Muscle of leg (tissue), 3 donors: ENCODE measurements at regions not wholly inside any gene's neighbourhood (a gene's known extent, or its start where the extent isn't known, plus 50 kb on each side); places are given as distances from the start of the nearest gene placed in this dataset.
A peak's percentile ranks its signal among the peaks of the same experiment; 100 is the strongest.

Experiments
- DNase-seq: peaks from one replicate; pipeline ENCODE4 v3.0.0; 2013
- H3K27ac ChIP-seq: one replicate; pipeline ENCODE4 v1.5.1; 2013; ENCODE audit warnings: mild to moderate bottlenecking, low read length, control low read depth
- H3K27me3 ChIP-seq: one replicate; pipeline ENCODE4 v1.6.1; 2013; ENCODE audit warnings: low read length; ENCODE audit not compliant: control insufficient read depth, insufficient read depth
- H3K36me3 ChIP-seq: one replicate; pipeline ENCODE4 v1.6.1; 2013; ENCODE audit warnings: low read length; ENCODE audit not compliant: control insufficient read depth, insufficient read depth
- H3K4me1 ChIP-seq: one replicate; pipeline ENCODE4 v1.6.1; 2013; ENCODE audit warnings: low read length; ENCODE audit not compliant: control insufficient read depth, insufficient read depth
- H3K4me3 ChIP-seq: one replicate; pipeline ENCODE4 v1.5.1; 2013; ENCODE audit warnings: low read length, control low read depth
- H3K9me3 ChIP-seq: replicated peaks from 2 replicates; pipeline ENCODE4 v1.6.1; 2013; ENCODE audit warnings: low read depth, low read length; ENCODE audit not compliant: control insufficient read depth
- WGBS: methylation state at CpG from one replicate; pipeline ENCODE4 v1.1.5; 2013; ENCODE audit warnings: missing lambda C conversion rate; ENCODE audit not compliant: insufficient coverage; 5-methylcytosine and 5-hydroxymethylcytosine counted together

GRCh38 chr11:127679816-127680545, 679.4 kb upstream of the KIRREL3 start:
- H3K27me3 ChIP-seq: no peaks in the 10 kb centered on the region
- 80% methylated on average over 1 of the region's 8 CpGs for WGBS
- no peak for DNase-seq
- H3K4me1 ChIP-seq: peaks cover 2% of the 10 kb centered on the region
- H3K36me3 ChIP-seq: no peaks in the 10 kb centered on the region
- no peaks in the 10 kb centered on the region for H3K9me3 ChIP-seq
- H3K4me3 ChIP-seq: no peak overlapping the region
- H3K27ac ChIP-seq: no peak overlapping the region

GRCh38 chr11:127678631-127679030, 678.1 kb upstream of the KIRREL3 start:
- peaks cover 2% of the 10 kb centered on the region for H3K4me1 ChIP-seq
- no peak overlapping the region for H3K4me3 ChIP-seq
- no peaks in the 10 kb centered on the region for H3K27me3 ChIP-seq
- WGBS: 60% methylated on average over 1 of the region's 2 CpGs
- no peak overlapping the region for H3K27ac ChIP-seq
- H3K9me3 ChIP-seq: no peaks in the 10 kb centered on the region
- H3K36me3 ChIP-seq: no peaks in the 10 kb centered on the region
- DNase-seq: no peak

GRCh38 chr11:127677660-127678425, 677.3 kb upstream of the KIRREL3 start:
- H3K4me3 ChIP-seq: no peak overlapping the region
- WGBS: 100% methylated on average over 1 of the region's 4 CpGs
- H3K36me3 ChIP-seq: no peaks in the 10 kb centered on the region
- no peaks in the 10 kb centered on the region for H3K27me3 ChIP-seq
- H3K27ac ChIP-seq: no peak overlapping the region
- no peak for DNase-seq
- peaks cover 2% of the 10 kb centered on the region for H3K4me1 ChIP-seq
- H3K9me3 ChIP-seq: no peaks in the 10 kb centered on the region

DNA sequence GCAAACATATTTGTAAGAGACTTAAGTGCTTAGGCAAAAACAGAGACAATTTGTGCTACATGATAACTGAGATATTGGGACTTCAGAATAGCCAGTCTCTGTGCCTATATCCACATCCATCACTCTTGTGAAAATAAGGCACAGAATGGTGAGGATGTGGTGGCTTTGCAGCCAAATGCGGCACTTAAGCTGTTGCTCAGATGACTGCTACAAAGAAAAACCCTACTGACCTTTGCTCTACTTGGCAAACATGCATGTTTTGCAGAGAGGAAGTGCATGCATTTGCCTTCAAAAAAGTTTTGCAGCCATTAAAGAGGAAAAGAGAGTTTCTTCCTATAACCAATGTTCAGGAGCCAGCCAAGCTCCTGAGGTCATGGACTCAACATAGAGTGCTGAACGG, 675.0 kb upstream of the KIRREL3 start:
- no peaks in the 10 kb centered on the region for H3K9me3 ChIP-seq
- H3K4me1 ChIP-seq: peaks cover 2% of the 10 kb centered on the region
- no peak overlapping the region for H3K4me3 ChIP-seq
- no peaks in the 10 kb centered on the region for H3K27me3 ChIP-seq
- 40% methylated on average over 1 of the region's 2 CpGs for WGBS
- peak; percentile 25 for DNase-seq
- no peak overlapping the region for H3K27ac ChIP-seq
- no peaks in the 10 kb centered on the region for H3K36me3 ChIP-seq

- WGBS: no CpG with 5 or more reads among the region's 2 CpGs
- no peak overlapping the region for H3K27ac ChIP-seq
- H3K4me3 ChIP-seq: no peak overlapping the region
- H3K36me3 ChIP-seq: no peaks in the 10 kb centered on the region
- H3K4me1 ChIP-seq: peaks cover 2% of the 10 kb centered on the region
- DNase-seq: no peak
- no peaks in the 10 kb centered on the region for H3K27me3 ChIP-seq
- H3K9me3 ChIP-seq: no peaks in the 10 kb centered on the region
Measured at GRCh38 chr11:127674754-127675153, 674.2 kb upstream of the KIRREL3 start.

- DNase-seq: no peak
- Histone ChIP-seq H3K27ac (no peak overlapping the region), H3K27me3 (no peaks in the 10 kb centered on the region), H3K4me1 (peaks cover under 1% of the 10 kb centered on the region), H3K4me3 (no peak overlapping the region), H3K36me3 (no peaks in the 10 kb centered on the region), H3K9me3 (no peaks in the 10 kb centered on the region)
- WGBS: 29% methylated on average over 4 of the region's 10 CpGs
Measured at GRCh38 chr11:127670374-127671119, 670.0 kb upstream of the KIRREL3 start.

- peak; percentile 16 for DNase-seq
- Histone ChIP-seq H3K27me3 (no peaks in the 10 kb centered on the region), H3K27ac (no peak overlapping the region), H3K36me3 (no peaks in the 10 kb centered on the region), H3K9me3 (no peaks in the 10 kb centered on the region), H3K4me1 (no peaks in the 10 kb centered on the region), H3K4me3 (no peak overlapping the region)
- 0% methylated on average over 2 of the region's 6 CpGs for WGBS
Measured at GRCh38 chr11:127656116-127656836, 655.7 kb upstream of the KIRREL3 start.

GRCh38 chr11:127653076-127653475, 652.5 kb upstream of the KIRREL3 start:
- Histone ChIP-seq H3K36me3 (no peaks in the 10 kb centered on the region), H3K9me3 (no peaks in the 10 kb centered on the region), H3K27me3 (no peaks in the 10 kb centered on the region), H3K4me3 (no peak overlapping the region), H3K4me1 (no peaks in the 10 kb centered on the region), H3K27ac (no peak overlapping the region)
- DNase-seq: no peak
- WGBS: no CpG with 5 or more reads among the region's 4 CpGs

DNA sequence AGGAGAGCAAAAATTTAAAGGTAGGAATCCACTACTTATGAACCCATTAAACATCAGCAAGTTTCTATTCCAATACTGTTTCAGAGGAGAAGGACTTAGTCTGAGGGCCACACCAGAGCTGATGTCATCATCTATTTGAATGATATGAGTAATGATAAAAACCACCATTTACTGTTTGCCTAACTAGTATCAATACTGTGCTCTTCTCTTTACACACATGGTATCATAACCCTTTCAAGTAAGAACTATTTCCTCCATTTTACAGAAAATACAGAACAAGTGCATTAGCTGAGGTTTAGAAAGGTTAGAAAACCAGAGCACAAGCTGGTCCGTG, 651.3 kb upstream of the KIRREL3 start:
- 67% methylated on average over 1 of the region's 1 CpG for WGBS
- Histone ChIP-seq H3K36me3 (no peaks in the 10 kb centered on the region), H3K27me3 (no peaks in the 10 kb centered on the region), H3K4me3 (no peak overlapping the region), H3K9me3 (no peaks in the 10 kb centered on the region), H3K4me1 (no peaks in the 10 kb centered on the region), H3K27ac (no peak overlapping the region)
- DNase-seq: no peak
